Choroid plexus epithelial cell (primary cell): ENCODE measurements at regions not wholly inside any gene's neighbourhood (a gene's known extent, or its start where the extent isn't known, plus 50 kb on each side); places are given as distances from the start of the nearest gene placed in this dataset.
"Not testable (repeated sequence)": the region's sequence is repeated elsewhere in the genome, so short reads cannot be mapped to it uniquely, and the experiment has no call there.

Experiments used
- DNase-seq: peaks from one replicate; pipeline ENCODE4 v3.0.0-alpha.2; 2010; ENCODE audit warnings: low read depth
- H3K4me3 ChIP-seq: 2 replicates; pipeline ENCODE4 v1.5.1; 2011; ENCODE audit warnings: low read depth, mild to moderate bottlenecking, control low read depth, low read length, moderate library complexity
- TF ChIP-seq, protein P1 (sequence below): conservative IDR thresholded peaks from 2 replicates; pipeline ENCODE4 v1.5.1; 2011; ENCODE audit warnings: low read depth, mild to moderate bottlenecking, control low read depth, inconsistent platforms, low read length, moderate library complexity

- not testable (repeated sequence) for H3K4me3 ChIP-seq, DNase-seq
Measured at GRCh38 chr2:114018464-114018863, 128.6 kb downstream of the ACTR3 start.

- no peak overlapping the region for H3K4me3 ChIP-seq
- TF ChIP-seq, protein P1, sequence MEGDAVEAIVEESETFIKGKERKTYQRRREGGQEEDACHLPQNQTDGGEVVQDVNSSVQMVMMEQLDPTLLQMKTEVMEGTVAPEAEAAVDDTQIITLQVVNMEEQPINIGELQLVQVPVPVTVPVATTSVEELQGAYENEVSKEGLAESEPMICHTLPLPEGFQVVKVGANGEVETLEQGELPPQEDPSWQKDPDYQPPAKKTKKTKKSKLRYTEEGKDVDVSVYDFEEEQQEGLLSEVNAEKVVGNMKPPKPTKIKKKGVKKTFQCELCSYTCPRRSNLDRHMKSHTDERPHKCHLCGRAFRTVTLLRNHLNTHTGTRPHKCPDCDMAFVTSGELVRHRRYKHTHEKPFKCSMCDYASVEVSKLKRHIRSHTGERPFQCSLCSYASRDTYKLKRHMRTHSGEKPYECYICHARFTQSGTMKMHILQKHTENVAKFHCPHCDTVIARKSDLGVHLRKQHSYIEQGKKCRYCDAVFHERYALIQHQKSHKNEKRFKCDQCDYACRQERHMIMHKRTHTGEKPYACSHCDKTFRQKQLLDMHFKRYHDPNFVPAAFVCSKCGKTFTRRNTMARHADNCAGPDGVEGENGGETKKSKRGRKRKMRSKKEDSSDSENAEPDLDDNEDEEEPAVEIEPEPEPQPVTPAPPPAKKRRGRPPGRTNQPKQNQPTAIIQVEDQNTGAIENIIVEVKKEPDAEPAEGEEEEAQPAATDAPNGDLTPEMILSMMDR = no peak
- no peak for DNase-seq
Measured at GRCh38 chr2:114020668-114021067, 130.8 kb downstream of the ACTR3 start.

- TF ChIP-seq, protein P1 = no peak
- peak; percentile 17 for DNase-seq
- H3K4me3 ChIP-seq = no peak overlapping the region
Measured at GRCh38 chr2:114022360-114023085, 132.6 kb downstream of the ACTR3 start.

DNA sequence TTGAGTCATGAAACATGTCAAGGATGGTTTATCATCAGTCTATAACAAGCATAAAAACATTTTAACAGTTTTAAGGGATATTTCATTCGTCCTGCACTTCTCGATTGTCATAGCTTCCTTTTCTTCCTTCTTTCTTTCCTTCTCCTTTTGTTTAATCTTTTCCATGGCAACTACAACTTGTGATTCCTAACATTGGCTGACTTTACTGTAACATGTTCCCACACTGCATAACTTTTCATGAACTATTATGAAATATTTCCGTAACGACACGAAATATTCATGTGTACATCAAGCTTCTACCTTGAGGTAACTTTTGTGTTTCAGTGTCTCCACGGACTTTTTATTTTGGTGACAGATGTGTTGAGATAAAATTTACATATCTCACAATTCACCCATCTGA lies 134.4 kb downstream of the ACTR3 start:
- H3K4me3 ChIP-seq = no peak overlapping the region
- DNase-seq = no peak
- TF ChIP-seq, protein P1 = no peak

DNA sequence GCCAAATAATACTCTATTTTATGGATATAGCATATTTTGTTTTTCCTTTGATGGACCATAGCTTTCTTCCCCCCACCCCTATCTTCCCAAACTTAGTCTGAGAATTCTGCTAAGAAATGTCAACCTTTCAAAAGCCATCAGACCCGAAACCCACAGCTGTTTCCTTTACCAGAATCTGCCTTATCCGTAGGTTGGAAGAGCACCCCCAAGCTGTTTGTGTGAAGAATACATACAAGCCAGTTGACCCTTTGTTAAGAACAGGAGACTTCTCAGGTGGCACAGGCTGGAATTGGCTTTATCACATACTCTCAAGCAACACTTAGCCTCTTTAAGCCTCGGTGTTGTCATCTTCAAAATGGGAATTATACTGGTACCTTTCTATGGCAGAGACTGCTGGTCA lies 135.1 kb downstream of the ACTR3 start:
- no peak for DNase-seq
- no peak overlapping the region for H3K4me3 ChIP-seq
- TF ChIP-seq, protein P1 = no peak

- no peak for DNase-seq
- no peak overlapping the region for H3K4me3 ChIP-seq
- TF ChIP-seq, protein P1 = no peak
Measured at GRCh38 chr2:114027437-114027836, 137.5 kb downstream of the ACTR3 start.

GRCh38 chr2:114031605-114032505 lies 142.0 kb downstream of the ACTR3 start:
- DNase-seq = no peak
- H3K4me3 ChIP-seq = no peak overlapping the region
- TF ChIP-seq, protein P1 = no peak
